ENCODE measurements at regions not wholly inside any gene's neighbourhood (a gene's known extent, or its start where the extent isn't known, plus 50 kb on each side); places are given as distances from the start of the nearest gene placed in this dataset.

GRCh38 chr2:156098506-156098905 is 234.0 kb downstream of the NR4A2 start:
- Histone ChIP-seq H3K9ac (ENCODE audit: low read depth, low read length) (no peak overlapping the region), H3K4me3 (ENCODE audit: low read depth, low read length) (no peak overlapping the region), H3K9me3 (ENCODE audit: control insufficient read depth, insufficient read depth, low read length) (no peaks in the 10 kb centered on the region), H3K27ac (ENCODE audit: low read depth, low read length) (no peak overlapping the region), H3K4me1 (ENCODE audit: control insufficient read depth, insufficient read depth, low read length) (peaks cover 14% of the 10 kb centered on the region), H3K27me3 (ENCODE audit: control insufficient read depth, insufficient read depth, low read length) (no peaks in the 10 kb centered on the region), H3K36me3 (ENCODE audit: control insufficient read depth, insufficient read depth, low read length) (no peaks in the 10 kb centered on the region)

GRCh38 chr2:156088587-156088986 is 243.9 kb downstream of the NR4A2 start:
- H3K4me3 ChIP-seq (ENCODE audit: low read depth, low read length) = no peak overlapping the region
- no peak overlapping the region for H3K9ac ChIP-seq (ENCODE audit: low read depth, low read length)
- no peaks in the 10 kb centered on the region for H3K4me1 ChIP-seq (ENCODE audit: control insufficient read depth, insufficient read depth, low read length)
- H3K36me3 ChIP-seq (ENCODE audit: control insufficient read depth, insufficient read depth, low read length) = no peaks in the 10 kb centered on the region
- H3K27ac ChIP-seq (ENCODE audit: low read depth, low read length) = no peak overlapping the region
- H3K9me3 ChIP-seq (ENCODE audit: control insufficient read depth, insufficient read depth, low read length) = no peaks in the 10 kb centered on the region
- H3K27me3 ChIP-seq (ENCODE audit: control insufficient read depth, insufficient read depth, low read length) = no peaks in the 10 kb centered on the region

GRCh38 chr2:156087875-156088274 is 244.6 kb downstream of the NR4A2 start:
- H3K27me3 ChIP-seq (ENCODE audit: control insufficient read depth, insufficient read depth, low read length) = no peaks in the 10 kb centered on the region
- no peaks in the 10 kb centered on the region for H3K36me3 ChIP-seq (ENCODE audit: control insufficient read depth, insufficient read depth, low read length)
- no peak overlapping the region for H3K9ac ChIP-seq (ENCODE audit: low read depth, low read length)
- no peak overlapping the region for H3K4me3 ChIP-seq (ENCODE audit: low read depth, low read length)
- H3K27ac ChIP-seq (ENCODE audit: low read depth, low read length) = no peak overlapping the region
- H3K9me3 ChIP-seq (ENCODE audit: control insufficient read depth, insufficient read depth, low read length) = no peaks in the 10 kb centered on the region
- H3K4me1 ChIP-seq (ENCODE audit: control insufficient read depth, insufficient read depth, low read length) = no peaks in the 10 kb centered on the region

- Histone ChIP-seq H3K4me1 (ENCODE audit: control insufficient read depth, insufficient read depth, low read length) (no peaks in the 10 kb centered on the region), H3K27me3 (ENCODE audit: control insufficient read depth, insufficient read depth, low read length) (no peaks in the 10 kb centered on the region), H3K27ac (ENCODE audit: low read depth, low read length) (no peak overlapping the region), H3K9ac (ENCODE audit: low read depth, low read length) (no peak overlapping the region), H3K9me3 (ENCODE audit: control insufficient read depth, insufficient read depth, low read length) (no peaks in the 10 kb centered on the region), H3K36me3 (ENCODE audit: control insufficient read depth, insufficient read depth, low read length) (no peaks in the 10 kb centered on the region), H3K4me3 (ENCODE audit: low read depth, low read length) (no peak overlapping the region)
Measured at GRCh38 chr2:156083763-156084493, 248.6 kb downstream of the NR4A2 start.

GRCh38 chr2:156079845-156080244 is 252.7 kb downstream of the NR4A2 start:
- Histone ChIP-seq H3K9ac (ENCODE audit: low read depth, low read length) (no peak overlapping the region), H3K36me3 (ENCODE audit: control insufficient read depth, insufficient read depth, low read length) (no peaks in the 10 kb centered on the region), H3K4me1 (ENCODE audit: control insufficient read depth, insufficient read depth, low read length) (no peaks in the 10 kb centered on the region), H3K27me3 (ENCODE audit: control insufficient read depth, insufficient read depth, low read length) (no peaks in the 10 kb centered on the region), H3K27ac (ENCODE audit: low read depth, low read length) (no peak overlapping the region), H3K4me3 (ENCODE audit: low read depth, low read length) (no peak overlapping the region), H3K9me3 (ENCODE audit: control insufficient read depth, insufficient read depth, low read length) (no peaks in the 10 kb centered on the region)

- Histone ChIP-seq H3K36me3 (ENCODE audit: control insufficient read depth, insufficient read depth, low read length) (no peaks in the 10 kb centered on the region), H3K9ac (ENCODE audit: low read depth, low read length) (no peak overlapping the region), H3K4me3 (ENCODE audit: low read depth, low read length) (no peak overlapping the region), H3K27me3 (ENCODE audit: control insufficient read depth, insufficient read depth, low read length) (no peaks in the 10 kb centered on the region), H3K27ac (ENCODE audit: low read depth, low read length) (no peak overlapping the region), H3K9me3 (ENCODE audit: control insufficient read depth, insufficient read depth, low read length) (no peaks in the 10 kb centered on the region), H3K4me1 (ENCODE audit: control insufficient read depth, insufficient read depth, low read length) (no peaks in the 10 kb centered on the region)
Measured at GRCh38 chr2:156077041-156077742, 255.3 kb downstream of the NR4A2 start.

- Histone ChIP-seq H3K9ac (ENCODE audit: low read depth, low read length) (no peak overlapping the region), H3K9me3 (ENCODE audit: control insufficient read depth, insufficient read depth, low read length) (no peaks in the 10 kb centered on the region), H3K36me3 (ENCODE audit: control insufficient read depth, insufficient read depth, low read length) (no peaks in the 10 kb centered on the region), H3K27ac (ENCODE audit: low read depth, low read length) (no peak overlapping the region), H3K4me1 (ENCODE audit: control insufficient read depth, insufficient read depth, low read length) (no peaks in the 10 kb centered on the region), H3K27me3 (ENCODE audit: control insufficient read depth, insufficient read depth, low read length) (no peaks in the 10 kb centered on the region), H3K4me3 (ENCODE audit: low read depth, low read length) (no peak overlapping the region)
Measured at GRCh38 chr2:156065912-156066311, 266.6 kb downstream of the NR4A2 start.

GRCh38 chr2:156064540-156064939 is 268.0 kb downstream of the NR4A2 start:
- Histone ChIP-seq H3K4me3 (ENCODE audit: low read depth, low read length) (no peak overlapping the region), H3K27me3 (ENCODE audit: control insufficient read depth, insufficient read depth, low read length) (no peaks in the 10 kb centered on the region), H3K9me3 (ENCODE audit: control insufficient read depth, insufficient read depth, low read length) (no peaks in the 10 kb centered on the region), H3K9ac (ENCODE audit: low read depth, low read length) (no peak overlapping the region), H3K36me3 (ENCODE audit: control insufficient read depth, insufficient read depth, low read length) (no peaks in the 10 kb centered on the region), H3K27ac (ENCODE audit: low read depth, low read length) (no peak overlapping the region), H3K4me1 (ENCODE audit: control insufficient read depth, insufficient read depth, low read length) (no peaks in the 10 kb centered on the region)

- Histone ChIP-seq H3K27ac (ENCODE audit: low read depth, low read length) (no peak overlapping the region), H3K36me3 (ENCODE audit: control insufficient read depth, insufficient read depth, low read length) (no peaks in the 10 kb centered on the region), H3K4me1 (ENCODE audit: control insufficient read depth, insufficient read depth, low read length) (no peaks in the 10 kb centered on the region), H3K4me3 (ENCODE audit: low read depth, low read length) (no peak overlapping the region), H3K9me3 (ENCODE audit: control insufficient read depth, insufficient read depth, low read length) (no peaks in the 10 kb centered on the region), H3K27me3 (ENCODE audit: control insufficient read depth, insufficient read depth, low read length) (no peaks in the 10 kb centered on the region), H3K9ac (ENCODE audit: low read depth, low read length) (no peak overlapping the region)
Measured at GRCh38 chr2:156057647-156058046, 274.9 kb downstream of the NR4A2 start.

GRCh38 chr2:156054983-156055382 is 277.5 kb downstream of the NR4A2 start:
- Histone ChIP-seq H3K27me3 (ENCODE audit: control insufficient read depth, insufficient read depth, low read length) (no peaks in the 10 kb centered on the region), H3K9ac (ENCODE audit: low read depth, low read length) (no peak overlapping the region), H3K4me1 (ENCODE audit: control insufficient read depth, insufficient read depth, low read length) (no peaks in the 10 kb centered on the region), H3K4me3 (ENCODE audit: low read depth, low read length) (no peak overlapping the region), H3K9me3 (ENCODE audit: control insufficient read depth, insufficient read depth, low read length) (no peaks in the 10 kb centered on the region), H3K27ac (ENCODE audit: low read depth, low read length) (no peak overlapping the region), H3K36me3 (ENCODE audit: control insufficient read depth, insufficient read depth, low read length) (no peaks in the 10 kb centered on the region)

- H3K4me3 ChIP-seq (ENCODE audit: low read depth, low read length) = no peak overlapping the region
- H3K9ac ChIP-seq (ENCODE audit: low read depth, low read length) = no peak overlapping the region
- no peak overlapping the region for H3K27ac ChIP-seq (ENCODE audit: low read depth, low read length)
- H3K36me3 ChIP-seq (ENCODE audit: control insufficient read depth, insufficient read depth, low read length) = no peaks in the 10 kb centered on the region
- H3K9me3 ChIP-seq (ENCODE audit: control insufficient read depth, insufficient read depth, low read length) = no peaks in the 10 kb centered on the region
- 0 out of 2 replicates have a peak, but pooled peaks cover 3% of the 10 kb centered on the region for H3K4me1 ChIP-seq (ENCODE audit: control insufficient read depth, insufficient read depth, low read length)
- H3K27me3 ChIP-seq (ENCODE audit: control insufficient read depth, insufficient read depth, low read length) = no peaks in the 10 kb centered on the region
Measured at GRCh38 chr2:156046900-156047299, 285.6 kb downstream of the NR4A2 start.
